ENCODE measurements at regions not wholly inside any gene's neighbourhood (a gene's known extent, or its start where the extent isn't known, plus 50 kb on each side); places are given as distances from the start of the nearest gene placed in this dataset.

GRCh38 chr6:102390541-102390940, 997.0 kb downstream of the GRIK2 start:
- no peak overlapping the region for H3K9ac ChIP-seq (ENCODE audit: low read length)
- H3F3A ChIP-seq (ENCODE audit: insufficient read depth, low read length, poor library complexity, severe bottlenecking): no peaks in the 10 kb centered on the region
- H3K9me3 ChIP-seq (ENCODE audit: low read length): no peaks in the 10 kb centered on the region
- TF ChIP-seq MXI1 (conservative IDR thresholded peaks at IDR 0.05; ENCODE audit: poor library complexity, severe bottlenecking): no peak
- TF ChIP-seq SMC3 (conservative IDR thresholded peaks at IDR 0.05; ENCODE audit: poor library complexity): no peak
- no peak for TF ChIP-seq CTCF (IDR thresholded peaks at IDR 0.05; ENCODE audit: poor library complexity, severe bottlenecking)
- TF ChIP-seq TAF1 (IDR thresholded peaks at IDR 0.05; ENCODE audit: low read depth): no peak
- no peak for TF ChIP-seq EP300 (conservative IDR thresholded peaks at IDR 0.05; ENCODE audit: poor library complexity, severe bottlenecking)
- no peak for TF ChIP-seq RAD21 (conservative IDR thresholded peaks at IDR 0.05)
- no peak for TF ChIP-seq POLR2AphosphoS5 (IDR thresholded peaks at IDR 0.05)
- TF ChIP-seq EZH2 (IDR thresholded peaks at IDR 0.05; ENCODE audit: borderline replicate concordance, insufficient read depth, low read length, poor library complexity, severe bottlenecking): no peak
- TF ChIP-seq REST (IDR thresholded peaks at IDR 0.05; ENCODE audit: borderline replicate concordance): no peak
- no peaks in the 10 kb centered on the region for H3K79me2 ChIP-seq (replicated peaks; ENCODE audit: insufficient read depth, low read length)
- H2AFZ ChIP-seq (ENCODE audit: low read depth, low read length): no peak overlapping the region
- H3K4me2 ChIP-seq (ENCODE audit: low read length): no peak overlapping the region
- no peaks in the 10 kb centered on the region for H3K9me2 ChIP-seq (ENCODE audit: insufficient read depth, low read length)
- H4K20me1 ChIP-seq (ENCODE audit: insufficient read depth): no peaks in the 10 kb centered on the region
- no peaks in the 10 kb centered on the region for H3K36me3 ChIP-seq (ENCODE audit: insufficient read depth, low read length)
- H3K27ac ChIP-seq (ENCODE audit: low read length): no peak overlapping the region
- no peaks in the 10 kb centered on the region for H3K27me3 ChIP-seq (ENCODE audit: insufficient read depth, low read depth, low read length)
- H3K4me3 ChIP-seq (ENCODE audit: low read length): no peak overlapping the region

GRCh38 chr6:102389994-102390393, 996.5 kb downstream of the GRIK2 start:
- Histone ChIP-seq H2AFZ (ENCODE audit: low read depth, low read length) (no peak overlapping the region), H3F3A (ENCODE audit: insufficient read depth, low read length, poor library complexity, severe bottlenecking) (no peaks in the 10 kb centered on the region), H3K4me3 (ENCODE audit: low read length) (no peak overlapping the region), H3K27me3 (ENCODE audit: insufficient read depth, low read depth, low read length) (no peaks in the 10 kb centered on the region), H3K4me2 (ENCODE audit: low read length) (no peak overlapping the region), H4K20me1 (ENCODE audit: insufficient read depth) (no peaks in the 10 kb centered on the region), H3K9me3 (ENCODE audit: low read length) (no peaks in the 10 kb centered on the region), H3K27ac (ENCODE audit: low read length) (no peak overlapping the region), H3K9me2 (ENCODE audit: insufficient read depth, low read length) (no peaks in the 10 kb centered on the region), H3K9ac (ENCODE audit: low read length) (no peak overlapping the region), H3K36me3 (ENCODE audit: insufficient read depth, low read length) (no peaks in the 10 kb centered on the region), H3K79me2 (replicated peaks; ENCODE audit: insufficient read depth, low read length) (no peaks in the 10 kb centered on the region)
- no peak for TF ChIP-seq REST (IDR thresholded peaks at IDR 0.05; ENCODE audit: borderline replicate concordance)
- TF ChIP-seq POLR2AphosphoS5 (IDR thresholded peaks at IDR 0.05): no peak
- TF ChIP-seq TAF1 (IDR thresholded peaks at IDR 0.05; ENCODE audit: low read depth): no peak
- TF ChIP-seq SMC3 (conservative IDR thresholded peaks at IDR 0.05; ENCODE audit: poor library complexity): no peak
- TF ChIP-seq CTCF (IDR thresholded peaks at IDR 0.05; ENCODE audit: poor library complexity, severe bottlenecking): no peak
- no peak for TF ChIP-seq EP300 (conservative IDR thresholded peaks at IDR 0.05; ENCODE audit: poor library complexity, severe bottlenecking)
- TF ChIP-seq EZH2 (IDR thresholded peaks at IDR 0.05; ENCODE audit: borderline replicate concordance, insufficient read depth, low read length, poor library complexity, severe bottlenecking): no peak
- no peak for TF ChIP-seq RAD21 (conservative IDR thresholded peaks at IDR 0.05)
- no peak for TF ChIP-seq MXI1 (conservative IDR thresholded peaks at IDR 0.05; ENCODE audit: poor library complexity, severe bottlenecking)
